GM18909 (cell line): ENCODE measurements at regions not wholly inside any gene's neighbourhood (a gene's known extent, or its start where the extent isn't known, plus 50 kb on each side); places are given as distances from the start of the nearest gene placed in this dataset.

Source experiments
- ATAC-seq: cut with Tn5 transposase; IDR thresholded peaks from one replicate; pipeline ENCODE4 v1.9.1; 2021; ENCODE audit warnings: mild to moderate bottlenecking; ENCODE audit not compliant: unreplicated experiment, poor library complexity

- ATAC-seq: no peak
Observed at GRCh38 chr2:19731515-19731914, 170.3 kb downstream of the TTC32 start.

GRCh38 chr2:19731037-19731436 lies 170.7 kb downstream of the TTC32 start:
- no peak for ATAC-seq

DNA sequence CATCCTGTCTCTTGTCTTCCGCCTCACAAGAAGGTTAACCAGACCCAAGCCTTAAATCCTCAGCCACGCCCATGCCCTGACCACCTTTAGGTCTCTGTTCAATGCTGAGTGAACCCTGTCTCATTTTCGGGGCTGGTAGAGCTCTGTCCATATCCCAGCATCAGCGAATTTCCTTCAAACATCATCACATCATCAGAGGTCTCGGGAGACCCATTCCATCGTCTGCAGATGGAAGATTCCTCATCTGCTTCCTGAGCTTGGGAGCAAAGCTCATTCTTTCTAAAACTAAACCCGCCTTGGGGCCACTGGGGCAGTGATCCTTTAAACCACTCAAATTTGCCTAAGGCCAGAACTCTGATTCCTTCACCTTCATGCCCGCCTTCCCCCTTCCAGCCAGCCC lies 173.7 kb downstream of the TTC32 start:
- no peak for ATAC-seq

DNA sequence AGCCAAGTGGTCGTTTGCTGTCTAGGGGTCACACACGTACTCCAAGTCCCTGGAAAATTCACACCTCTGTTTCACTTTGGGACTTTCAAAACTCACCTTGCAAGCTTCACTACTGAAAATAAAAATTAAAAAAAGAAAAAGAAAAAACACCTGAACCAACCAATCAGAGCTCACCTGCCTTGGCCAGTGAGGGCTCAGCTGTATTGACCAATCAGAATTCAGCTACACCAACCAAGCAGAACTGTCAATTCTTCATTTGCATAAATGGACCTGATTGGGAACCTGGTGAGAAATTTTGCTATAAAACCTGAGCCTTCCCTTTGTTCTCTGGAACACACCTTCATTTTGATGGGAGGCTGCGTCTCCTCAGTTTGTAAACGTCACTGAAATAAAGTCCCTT lies 176.4 kb downstream of the TTC32 start:
- ATAC-seq: no peak

- no peak for ATAC-seq
Observed at GRCh38 chr2:19723021-19723420, 178.8 kb downstream of the TTC32 start.

DNA sequence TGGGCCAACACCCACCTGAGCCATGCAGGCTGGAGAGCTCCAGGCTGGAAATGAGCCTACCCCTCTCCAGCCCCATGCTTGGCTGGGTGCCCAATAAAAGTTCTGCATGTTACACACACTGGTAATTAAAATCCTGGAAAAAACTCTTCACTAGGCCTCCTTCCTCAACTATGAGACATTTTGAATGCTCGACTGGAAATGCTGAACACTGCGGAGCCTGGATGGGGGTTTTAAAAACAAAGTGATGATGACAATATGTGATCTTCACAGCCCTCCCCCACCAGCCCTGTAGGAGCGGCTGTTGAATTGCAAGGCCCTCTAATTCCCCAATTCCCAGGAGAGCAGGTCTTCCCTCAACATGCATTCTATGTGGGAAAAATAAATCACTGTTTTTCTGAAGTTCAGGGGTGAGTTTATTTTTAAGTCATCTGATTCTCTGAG lies 179.2 kb downstream of the TTC32 start:
- no peak for ATAC-seq

- ATAC-seq: no peak
Observed at GRCh38 chr2:19720306-19720705, 181.5 kb downstream of the TTC32 start.

GRCh38 chr2:19719540-19719939 lies 182.2 kb downstream of the TTC32 start:
- ATAC-seq: no peak

- no peak for ATAC-seq
Observed at GRCh38 chr2:19717446-19717845, 184.3 kb downstream of the TTC32 start.

GRCh38 chr2:19714926-19715325 lies 186.9 kb downstream of the TTC32 start:
- no peak for ATAC-seq

- no peak for ATAC-seq
Observed at GRCh38 chr2:19712850-19713249, 188.9 kb downstream of the TTC32 start.

- no peak for ATAC-seq
Observed at GRCh38 chr2:19711470-19712372, 190.1 kb downstream of the TTC32 start.

DNA sequence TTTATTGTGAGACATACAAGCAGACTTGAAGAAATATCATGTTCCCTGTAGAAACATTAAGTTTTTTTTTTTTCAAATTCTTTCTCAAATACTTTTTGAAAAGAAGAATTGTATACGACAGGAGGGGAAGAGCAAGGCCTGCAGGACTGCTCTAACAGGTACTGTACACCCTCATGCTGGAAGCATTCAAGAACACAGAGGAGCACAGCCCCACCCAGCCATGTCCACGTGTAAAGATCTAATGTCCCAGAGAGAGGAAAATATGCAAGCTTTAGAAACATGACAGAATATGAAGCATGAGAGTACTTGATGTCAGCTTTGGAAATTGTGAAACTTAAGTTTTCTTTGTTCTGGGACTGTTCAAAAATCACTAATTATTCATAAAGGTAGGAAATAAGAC lies 191.6 kb downstream of the TTC32 start:
- no peak for ATAC-seq

GRCh38 chr2:19709553-19709952 lies 192.2 kb downstream of the TTC32 start:
- ATAC-seq: no peak

GRCh38 chr2:19708776-19709175 lies 193.0 kb downstream of the TTC32 start:
- no peak for ATAC-seq

- no peak for ATAC-seq
Observed at GRCh38 chr2:19706332-19706731, 195.5 kb downstream of the TTC32 start.

DNA sequence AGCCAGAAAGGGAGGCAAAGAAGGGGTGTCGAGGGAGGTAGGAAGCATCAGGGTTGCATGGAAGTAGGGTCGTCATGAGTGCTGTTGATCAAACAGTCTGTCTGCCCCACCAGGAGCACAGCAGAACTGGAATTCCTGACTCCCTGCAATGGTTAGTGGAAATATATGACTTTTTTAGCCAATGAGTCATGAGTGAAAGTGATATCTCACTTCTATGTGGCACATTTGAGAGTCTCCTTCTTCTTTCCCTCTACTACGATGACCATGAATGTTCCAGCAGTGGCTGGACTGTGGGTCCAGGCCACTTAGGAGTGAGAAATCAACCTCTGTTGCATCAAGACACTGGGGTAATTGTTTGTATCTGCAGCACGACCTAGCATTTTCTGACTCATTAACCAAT lies 199.5 kb downstream of the TTC32 start:
- ATAC-seq: no peak

DNA sequence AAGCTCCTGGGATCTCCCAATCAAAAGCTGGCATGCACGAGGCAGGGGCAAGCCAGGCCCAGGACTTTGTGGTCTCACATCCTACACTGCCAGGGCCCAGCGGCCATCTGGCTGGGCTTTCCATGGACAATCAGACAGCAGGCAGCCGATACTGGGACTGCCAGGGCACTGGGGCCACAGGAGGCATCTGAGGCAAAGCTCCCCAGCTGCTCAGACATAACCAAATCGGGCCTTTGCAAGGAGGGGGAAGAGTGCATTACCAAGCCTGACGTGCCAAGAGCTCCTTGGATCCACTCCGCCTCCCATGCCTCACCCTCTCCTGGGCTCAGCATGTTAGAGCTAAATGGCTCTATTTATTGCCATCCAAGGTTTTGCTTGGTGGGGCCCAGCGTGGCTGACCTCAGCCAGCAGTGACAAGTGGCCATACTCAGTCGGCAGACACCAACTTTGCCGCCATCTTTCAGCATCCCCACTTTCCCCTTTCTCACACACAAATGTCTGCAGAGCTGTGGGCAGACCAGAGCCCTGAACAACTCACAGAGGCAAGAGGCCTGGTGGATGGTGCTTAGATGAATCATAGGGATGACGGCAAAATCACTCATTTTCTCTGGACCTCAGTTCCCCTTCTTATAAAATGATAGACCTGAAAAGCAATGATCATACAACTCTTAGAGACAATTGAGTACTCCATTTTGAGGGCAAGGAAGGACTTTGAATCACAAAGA lies 200.8 kb downstream of the TTC32 start:
- ATAC-seq: no peak

GRCh38 chr2:19697131-19697530 lies 204.7 kb downstream of the TTC32 start:
- no peak for ATAC-seq

- no peak for ATAC-seq
Observed at GRCh38 chr2:19695706-19696105, 206.1 kb downstream of the TTC32 start.

- ATAC-seq: no peak
Observed at GRCh38 chr2:19691892-19692291, 209.9 kb downstream of the TTC32 start.

- ATAC-seq: no peak
Observed at GRCh38 chr2:19690429-19690828, 211.4 kb downstream of the TTC32 start.
